GM19025 (cell line): ENCODE measurements at regions not wholly inside any gene's neighbourhood (a gene's known extent, or its start where the extent isn't known, plus 50 kb on each side); places are given as distances from the start of the nearest gene placed in this dataset.

ENCODE experiments used
- ATAC-seq: cut with Tn5 transposase; IDR thresholded peaks from one replicate; pipeline ENCODE4 v1.9.1; 2021; ENCODE audit warnings: mild to moderate bottlenecking, low read depth, moderate library complexity; ENCODE audit not compliant: unreplicated experiment

- no peak for ATAC-seq
These were observed 150.1 kb upstream of the TGFBR2 start for GRCh38 chr3:30456264-30456663.

GRCh38 chr3:30457081-30457480 is 149.3 kb upstream of the TGFBR2 start:
- no peak for ATAC-seq

GRCh38 chr3:30457726-30458125 is 148.7 kb upstream of the TGFBR2 start:
- ATAC-seq, result no peak

GRCh38 chr3:30458376-30459171 is 147.8 kb upstream of the TGFBR2 start:
- no peak for ATAC-seq

- ATAC-seq, result no peak
These were observed 145.1 kb upstream of the TGFBR2 start for GRCh38 chr3:30461311-30461710.

GRCh38 chr3:30462721-30463470 is 143.5 kb upstream of the TGFBR2 start:
- ATAC-seq, result no peak

- ATAC-seq, result no peak
These were observed 142.0 kb upstream of the TGFBR2 start for GRCh38 chr3:30464381-30464780.

GRCh38 chr3:30465454-30465853 is 140.9 kb upstream of the TGFBR2 start:
- ATAC-seq, result no peak

- ATAC-seq, result no peak
These were observed 138.7 kb upstream of the TGFBR2 start for GRCh38 chr3:30467596-30468238.

GRCh38 chr3:30469133-30469532 is 137.3 kb upstream of the TGFBR2 start:
- no peak for ATAC-seq

GRCh38 chr3:30470496-30470895 is 135.9 kb upstream of the TGFBR2 start:
- ATAC-seq, result no peak

GRCh38 chr3:30471066-30471465 is 135.3 kb upstream of the TGFBR2 start:
- ATAC-seq, result no peak

- no peak for ATAC-seq
These were observed 134.5 kb upstream of the TGFBR2 start for GRCh38 chr3:30471796-30472489.

- no peak for ATAC-seq
These were observed 132.9 kb upstream of the TGFBR2 start for GRCh38 chr3:30473374-30474051.

GRCh38 chr3:30474371-30474770 is 132.0 kb upstream of the TGFBR2 start:
- no peak for ATAC-seq

GRCh38 chr3:30475038-30475808 is 131.2 kb upstream of the TGFBR2 start:
- peak; percentile 88 for ATAC-seq

- ATAC-seq, result no peak
These were observed 130.6 kb upstream of the TGFBR2 start for GRCh38 chr3:30475809-30476178.

- no peak for ATAC-seq
These were observed 129.9 kb upstream of the TGFBR2 start for GRCh38 chr3:30476368-30477084.
